OCI-LY7 (cell line): ENCODE measurements at regions not wholly inside any gene's neighbourhood (a gene's known extent, or its start where the extent isn't known, plus 50 kb on each side); places are given as distances from the start of the nearest gene placed in this dataset.

Experiments used
- CTCF ChIP-seq: fragments of 200-600 bp; sonication (generic); conservative IDR thresholded peaks from 2 replicates; pipeline ENCODE4 v1.5.1; 2014; ENCODE audit warnings: mild to moderate bottlenecking, antibody characterized with exemption, low read length, moderate library complexity, mixed read lengths
- EZH2phosphoT487 ChIP-seq: fragments of 200-600 bp; sonication (generic); IDR thresholded peaks from 2 replicates; pipeline ENCODE4 v1.6.1; 2018; ENCODE audit warnings: low read depth, borderline replicate concordance, mild to moderate bottlenecking, mixed run types, antibody characterized with exemption, low read length, moderate library complexity, mixed read lengths

- TF ChIP-seq CTCF (no peak), EZH2phosphoT487 (no peak)
Measured at GRCh38 chr4:130154901-130155300, 1058.9 kb downstream of the C4orf33 start.
